ENCODE measurements at regions not wholly inside any gene's neighbourhood (a gene's known extent, or its start where the extent isn't known, plus 50 kb on each side); places are given as distances from the start of the nearest gene placed in this dataset.

DNA sequence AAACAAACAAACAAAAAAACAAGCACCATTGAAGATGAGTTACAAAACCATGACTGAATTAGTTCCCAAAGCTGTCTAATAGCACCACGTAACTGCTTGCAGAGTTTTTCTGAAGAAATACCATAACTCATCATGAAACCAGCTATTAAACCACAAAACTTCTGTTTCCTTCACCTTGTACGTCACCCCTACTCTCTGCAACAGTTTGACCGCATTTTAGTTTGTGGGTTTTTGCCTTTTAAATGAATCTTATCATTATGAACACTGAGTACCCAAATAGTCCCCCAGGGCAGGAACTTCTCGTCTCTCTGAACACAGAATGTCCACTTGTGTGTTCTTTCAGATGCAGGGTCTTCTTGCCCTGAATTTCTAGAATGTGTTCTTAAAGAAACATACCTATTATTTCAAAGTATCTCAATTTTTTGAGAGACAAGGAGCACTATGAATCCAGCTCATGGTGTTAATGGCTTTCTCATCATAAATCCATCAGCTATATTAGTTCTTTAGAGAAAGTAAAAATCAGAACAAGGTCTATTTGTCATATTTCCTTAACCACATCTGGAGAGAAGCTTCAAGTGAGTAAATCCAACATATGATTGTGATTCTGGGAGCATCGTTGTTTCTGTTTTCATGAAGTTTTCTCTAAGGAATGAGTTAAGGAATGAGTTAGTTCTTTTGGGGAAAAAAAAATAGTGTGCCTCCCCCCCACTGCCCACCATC, 210.6 kb downstream of the AUH start:
- TF ChIP-seq POLR2A (IDR thresholded peaks at IDR 0.05): peak in 1 of 3 donors; percentile 13
- TF ChIP-seq, protein P1, sequence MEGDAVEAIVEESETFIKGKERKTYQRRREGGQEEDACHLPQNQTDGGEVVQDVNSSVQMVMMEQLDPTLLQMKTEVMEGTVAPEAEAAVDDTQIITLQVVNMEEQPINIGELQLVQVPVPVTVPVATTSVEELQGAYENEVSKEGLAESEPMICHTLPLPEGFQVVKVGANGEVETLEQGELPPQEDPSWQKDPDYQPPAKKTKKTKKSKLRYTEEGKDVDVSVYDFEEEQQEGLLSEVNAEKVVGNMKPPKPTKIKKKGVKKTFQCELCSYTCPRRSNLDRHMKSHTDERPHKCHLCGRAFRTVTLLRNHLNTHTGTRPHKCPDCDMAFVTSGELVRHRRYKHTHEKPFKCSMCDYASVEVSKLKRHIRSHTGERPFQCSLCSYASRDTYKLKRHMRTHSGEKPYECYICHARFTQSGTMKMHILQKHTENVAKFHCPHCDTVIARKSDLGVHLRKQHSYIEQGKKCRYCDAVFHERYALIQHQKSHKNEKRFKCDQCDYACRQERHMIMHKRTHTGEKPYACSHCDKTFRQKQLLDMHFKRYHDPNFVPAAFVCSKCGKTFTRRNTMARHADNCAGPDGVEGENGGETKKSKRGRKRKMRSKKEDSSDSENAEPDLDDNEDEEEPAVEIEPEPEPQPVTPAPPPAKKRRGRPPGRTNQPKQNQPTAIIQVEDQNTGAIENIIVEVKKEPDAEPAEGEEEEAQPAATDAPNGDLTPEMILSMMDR (IDR thresholded peaks at IDR 0.05): no peak
